Activated effector memory CD4-positive, alpha-beta T cell treated with Interleukin-2 at 50 U/mL for 16 hours (primary cell): ENCODE measurements at regions not wholly inside any gene's neighbourhood (a gene's known extent, or its start where the extent isn't known, plus 50 kb on each side); places are given as distances from the start of the nearest gene placed in this dataset.
A peak's percentile ranks its signal among the peaks of the same experiment; 100 is the strongest.
"Not testable (repeated sequence)": the region's sequence is repeated elsewhere in the genome, so short reads cannot be mapped to it uniquely, and the experiment has no call there.

Experiments used
- DNase-seq: peaks from one replicate; pipeline ENCODE4 v3.0.0-alpha.2; 2020

DNA sequence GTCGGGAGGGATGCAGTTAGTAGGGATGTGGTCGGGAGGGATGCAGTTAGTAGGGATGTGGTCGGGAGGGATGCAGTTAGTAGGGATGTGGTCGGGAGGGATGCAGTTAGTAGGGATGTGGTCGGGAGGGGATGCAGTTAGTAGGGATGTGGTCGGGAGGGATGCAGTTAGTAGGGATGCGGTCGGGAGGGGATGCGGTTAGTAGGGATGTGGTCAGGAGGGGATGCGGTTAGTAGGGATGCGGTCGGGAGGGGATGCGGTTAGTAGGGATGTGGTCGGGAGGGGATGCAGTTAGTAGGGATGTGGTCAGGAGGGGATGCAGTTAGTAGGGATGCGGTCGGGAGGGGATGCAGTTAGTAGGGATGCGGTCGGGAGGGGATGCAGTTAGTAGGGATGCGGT lies 96.2 kb downstream of the BDH1 start:
- peak; percentile 16 for DNase-seq

DNA sequence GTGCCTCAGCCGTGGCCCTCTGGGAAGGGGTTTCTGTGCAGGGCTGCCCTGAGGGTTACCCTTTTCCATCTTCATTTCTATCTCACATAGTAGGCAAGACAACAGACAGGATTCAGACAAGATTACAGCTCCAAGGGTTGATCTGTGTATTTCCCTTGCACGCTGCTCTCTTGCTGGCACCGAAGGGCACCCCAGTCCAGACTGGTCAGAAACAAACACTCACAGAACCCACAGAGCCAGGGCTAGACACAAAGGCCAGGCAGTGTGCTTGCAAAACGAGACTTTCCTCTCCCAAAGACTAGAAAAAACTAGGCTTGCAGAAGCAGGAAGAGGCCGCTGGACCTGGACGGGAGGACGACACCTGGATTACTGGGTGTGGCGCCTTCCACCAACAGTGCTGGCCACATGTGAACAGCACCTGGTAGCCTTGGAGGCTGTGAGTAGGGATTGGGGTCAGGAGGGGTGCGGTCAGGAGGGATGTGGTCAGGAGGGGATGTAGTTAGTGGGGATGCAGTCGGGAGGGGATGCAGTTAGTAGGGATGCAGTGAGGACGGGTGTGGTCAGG lies 96.8 kb downstream of the BDH1 start:
- DNase-seq: no peak

DNA sequence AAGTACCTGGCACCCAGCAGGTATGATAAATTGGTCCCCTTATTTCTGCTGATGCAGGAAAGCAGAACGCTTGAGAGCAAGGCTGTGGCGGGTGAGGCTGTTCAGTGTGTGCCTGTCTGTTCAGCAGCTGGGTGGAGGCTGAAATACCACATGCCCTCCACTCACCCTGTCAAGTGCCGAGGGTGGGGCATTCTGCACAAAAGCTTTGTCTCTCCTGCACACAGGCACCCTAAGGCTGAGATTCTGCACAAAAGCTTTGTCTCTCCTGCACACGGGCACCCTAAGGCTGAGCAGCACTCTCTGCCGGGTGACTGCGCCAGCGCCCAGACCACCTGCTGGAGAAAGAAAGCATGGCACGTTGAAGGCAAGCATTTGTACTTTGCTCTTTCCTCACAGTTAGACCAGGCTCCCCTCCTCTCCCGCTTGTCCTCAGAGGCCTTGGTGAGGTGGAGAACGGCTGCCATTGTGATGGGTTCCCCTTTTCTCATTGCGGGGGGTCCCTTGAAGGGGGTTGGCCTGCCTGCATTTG lies 97.5 kb downstream of the BDH1 start:
- peak; percentile 14 for DNase-seq

DNA sequence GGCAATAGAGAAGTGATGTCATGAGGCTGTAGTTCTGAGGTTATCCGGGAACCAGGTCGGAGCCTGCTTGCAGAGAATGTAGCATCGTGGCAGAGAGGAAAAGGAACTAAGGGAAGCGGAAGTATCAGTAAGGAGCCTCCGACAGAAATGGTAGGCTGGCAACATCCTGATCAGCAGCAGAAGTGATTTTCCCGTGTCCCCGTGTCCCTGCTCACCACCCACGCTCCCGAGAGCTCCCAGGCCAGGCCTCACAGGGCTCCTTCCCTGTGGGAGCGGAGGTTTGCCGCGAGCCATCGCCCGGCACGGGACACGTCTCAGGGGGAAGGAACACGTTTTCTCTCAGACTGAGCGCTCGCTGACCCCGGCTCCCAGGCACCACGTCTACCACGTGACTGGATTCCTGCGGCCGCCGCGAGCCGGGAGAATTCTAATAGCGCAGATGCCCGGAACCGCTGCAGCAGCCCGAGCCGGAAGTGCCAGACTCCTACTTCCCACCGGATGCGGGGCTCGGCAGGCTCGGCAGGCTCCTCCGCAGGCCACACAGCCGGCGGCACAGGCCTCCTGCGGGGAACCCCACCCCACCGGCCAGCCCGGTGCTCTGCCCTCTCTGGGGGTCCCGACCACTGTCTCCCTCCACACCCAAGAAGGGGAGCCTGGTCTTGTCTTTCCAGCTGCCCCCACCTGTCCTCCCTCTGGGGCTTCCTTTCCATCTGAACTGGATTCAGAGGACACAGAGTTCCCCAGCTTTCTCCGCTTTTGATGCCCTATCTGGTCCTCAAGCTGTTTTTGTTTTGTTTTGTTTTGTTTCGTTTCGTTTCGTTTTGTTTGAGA lies 99.3 kb downstream of the BDH1 start:
- peak; percentile 24 for DNase-seq

DNA sequence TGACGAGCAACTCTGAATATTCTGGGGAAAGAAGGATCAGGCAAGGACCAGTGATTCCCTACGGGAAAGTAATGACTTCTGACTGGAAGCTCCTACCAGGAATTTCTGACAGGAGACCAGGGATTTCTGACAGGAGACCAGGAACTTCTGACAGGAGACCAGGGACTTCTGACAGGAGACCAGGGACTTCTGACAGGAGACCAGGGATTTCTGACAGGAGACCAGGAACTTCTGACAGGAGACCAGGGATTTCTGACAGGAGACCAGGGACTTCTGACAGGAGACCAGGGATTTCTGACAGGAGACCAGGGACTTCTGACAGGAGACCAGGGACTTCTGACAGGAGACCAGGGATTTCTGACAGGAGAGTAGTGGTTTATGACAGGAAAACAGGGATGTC lies 100.9 kb downstream of the BDH1 start:
- not testable (repeated sequence) for DNase-seq

DNA sequence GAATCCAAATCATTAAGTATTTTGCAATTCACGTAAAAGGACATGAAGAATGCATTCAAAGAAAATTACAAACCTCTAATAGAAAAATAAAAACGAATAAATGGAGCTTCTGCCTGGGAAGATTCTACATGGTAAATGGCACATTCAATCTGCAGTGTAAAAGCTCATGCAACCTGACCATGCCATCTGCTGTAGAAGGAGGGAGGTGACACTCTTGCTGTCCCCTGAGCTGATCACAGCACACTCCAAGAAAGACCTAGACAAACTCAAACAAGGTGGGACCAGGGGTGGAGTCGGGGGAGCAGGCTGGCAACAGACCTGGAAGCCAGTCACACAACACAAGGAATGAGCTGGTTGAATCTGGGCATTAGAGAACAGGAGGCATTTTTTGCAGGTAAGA lies 101.8 kb downstream of the BDH1 start:
- DNase-seq: no peak

DNA sequence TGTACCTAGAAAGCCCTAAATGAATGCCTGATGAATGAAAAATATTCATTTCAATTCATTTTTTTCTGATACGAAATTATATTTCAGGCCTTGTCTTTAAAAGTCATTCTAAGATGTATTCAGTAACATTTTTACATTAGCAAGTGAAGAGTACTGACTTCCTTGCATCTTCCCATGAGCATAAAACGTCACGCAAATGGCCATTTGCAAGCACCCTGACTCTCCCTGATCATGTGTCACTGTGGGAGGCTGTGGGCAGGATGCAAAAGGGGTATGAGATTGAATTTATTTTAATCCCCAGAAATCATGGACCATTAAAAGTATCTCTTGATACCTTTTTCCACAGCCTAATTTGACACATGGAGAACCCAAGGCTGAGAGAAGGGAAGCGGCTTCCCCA lies 105.0 kb downstream of the BDH1 start:
- no peak for DNase-seq

DNA sequence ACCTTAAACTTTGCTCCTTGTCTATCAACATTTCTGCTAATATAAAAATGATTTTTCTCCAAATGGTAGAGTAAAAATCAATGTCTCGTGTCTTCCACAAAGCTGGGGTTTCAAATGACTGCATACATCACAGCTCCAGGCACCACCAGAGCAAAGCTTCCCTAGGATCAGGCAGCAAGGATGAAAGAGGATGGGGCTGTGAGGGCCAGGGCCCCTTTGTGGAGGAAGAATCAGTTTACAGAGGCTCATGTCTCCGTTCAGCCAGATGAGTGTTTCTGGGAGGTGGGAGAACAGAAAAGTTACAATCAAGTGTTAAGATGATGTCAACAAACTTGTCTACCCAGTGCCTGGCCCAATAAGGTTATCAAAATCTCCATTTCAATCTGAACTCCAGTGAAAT lies 105.5 kb downstream of the BDH1 start:
- no peak for DNase-seq

DNA sequence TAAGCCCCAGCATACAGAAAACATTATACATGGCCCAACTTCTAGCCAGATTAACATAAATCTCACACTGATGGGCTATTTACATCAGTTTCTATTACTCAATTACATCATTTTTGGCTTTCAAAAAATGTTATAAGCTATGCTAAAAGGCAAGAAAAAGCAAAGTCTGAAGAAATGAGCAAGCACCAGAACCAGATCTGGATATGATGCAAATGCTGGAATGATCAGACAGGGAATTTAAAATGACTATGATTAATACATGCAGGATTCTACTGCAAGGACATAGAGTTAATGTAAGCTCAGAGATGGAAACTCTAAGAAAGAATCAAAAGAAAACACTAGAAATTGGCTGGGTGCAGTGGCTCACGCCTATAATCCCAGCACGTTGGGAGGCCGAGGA lies 106.6 kb downstream of the BDH1 start:
- not testable (repeated sequence) for DNase-seq

DNA sequence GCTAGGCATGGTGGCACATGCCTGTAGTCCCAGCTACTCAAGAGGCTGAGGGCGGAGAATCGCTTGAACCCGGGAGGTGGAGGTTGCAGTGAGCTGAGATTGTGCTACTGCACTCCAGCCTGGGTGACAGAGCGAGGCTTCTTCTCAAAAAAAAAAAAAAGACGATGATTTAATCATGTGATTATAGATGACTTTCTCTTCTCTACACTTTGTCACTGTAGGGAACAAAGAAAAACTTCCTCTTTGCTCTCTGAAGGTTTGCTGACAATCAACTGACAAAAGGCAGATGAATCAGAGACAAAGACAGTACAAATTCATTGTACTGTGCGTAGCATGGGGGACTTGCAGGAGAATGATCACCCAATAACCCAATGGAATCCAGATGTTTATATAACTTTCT lies 108.0 kb downstream of the BDH1 start:
- not testable (repeated sequence) for DNase-seq

DNA sequence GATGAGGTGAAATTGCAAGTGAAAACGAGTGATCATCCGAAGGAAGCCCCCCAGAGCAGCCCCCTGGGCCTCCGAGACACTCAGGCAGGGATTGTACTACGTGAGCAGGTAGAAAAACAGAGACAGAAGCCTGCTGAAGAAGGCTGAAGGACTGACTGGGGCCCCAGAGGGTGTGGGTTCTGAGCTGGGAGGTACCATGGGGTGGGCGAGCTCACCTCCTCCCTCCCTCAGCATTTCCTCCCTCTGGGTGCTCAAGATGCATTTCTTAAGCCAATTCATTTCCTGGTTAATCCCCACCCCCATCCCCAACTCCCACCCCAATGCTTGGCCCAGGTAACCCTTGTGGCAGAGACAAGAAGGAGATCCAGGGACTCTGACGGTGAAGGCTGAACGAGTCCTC lies 108.7 kb downstream of the BDH1 start:
- DNase-seq: no peak

DNA sequence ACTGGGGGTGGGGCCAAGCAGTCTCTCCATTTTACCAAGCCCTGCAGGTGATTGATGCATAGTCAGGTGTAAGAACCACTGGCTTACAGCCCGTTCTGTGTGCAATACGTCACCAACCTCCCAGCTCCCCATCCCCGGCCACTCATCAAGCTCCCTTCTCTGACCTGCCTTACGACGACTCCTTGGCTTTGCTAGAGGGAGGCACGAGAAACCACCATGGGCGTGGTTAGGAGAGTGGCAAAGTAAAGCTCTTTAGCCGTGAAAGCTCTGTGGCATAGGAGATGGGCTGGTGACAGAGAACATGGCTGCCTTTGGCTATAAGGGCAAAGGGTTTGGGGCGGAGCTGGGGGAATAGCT lies 109.1 kb downstream of the BDH1 start:
- no peak for DNase-seq

DNA sequence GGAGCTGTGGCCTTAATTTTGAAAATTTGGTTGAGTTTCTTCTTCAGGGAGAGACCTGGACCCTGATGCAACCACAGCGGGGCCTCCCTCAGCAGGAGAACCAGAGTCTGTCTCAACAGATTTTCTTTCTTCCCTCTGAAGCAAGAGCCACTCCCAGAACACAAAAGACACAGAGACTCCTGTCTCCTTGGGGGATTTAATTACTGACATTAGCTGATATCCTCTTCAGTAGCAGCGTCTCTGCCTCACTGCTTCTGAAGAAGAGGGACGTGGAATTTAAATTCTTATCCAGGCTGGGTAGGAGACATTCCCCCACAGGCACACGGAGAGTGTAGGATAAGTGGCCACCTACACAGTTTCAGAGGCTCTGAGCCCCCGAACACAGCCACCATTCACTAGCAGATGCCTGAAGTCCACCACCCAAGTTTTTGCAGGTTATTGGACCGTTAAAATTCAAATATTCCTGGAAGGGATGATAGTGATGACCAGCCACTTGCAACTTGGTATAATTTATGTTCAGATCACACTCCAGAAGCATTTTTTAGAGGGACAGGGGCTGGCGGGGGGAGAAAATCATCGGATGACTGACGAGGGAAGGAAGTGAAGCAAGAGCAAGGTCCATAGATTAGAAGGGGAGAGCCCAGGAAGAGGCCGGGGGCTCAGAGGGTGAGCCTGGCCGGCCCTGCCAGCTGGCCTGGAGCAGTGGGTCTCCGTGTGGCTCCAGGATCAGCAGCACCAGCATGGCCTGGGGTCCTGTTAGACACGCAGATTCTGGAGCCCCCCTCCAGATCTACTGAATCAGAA lies 109.7 kb downstream of the BDH1 start:
- DNase-seq: no peak

DNA sequence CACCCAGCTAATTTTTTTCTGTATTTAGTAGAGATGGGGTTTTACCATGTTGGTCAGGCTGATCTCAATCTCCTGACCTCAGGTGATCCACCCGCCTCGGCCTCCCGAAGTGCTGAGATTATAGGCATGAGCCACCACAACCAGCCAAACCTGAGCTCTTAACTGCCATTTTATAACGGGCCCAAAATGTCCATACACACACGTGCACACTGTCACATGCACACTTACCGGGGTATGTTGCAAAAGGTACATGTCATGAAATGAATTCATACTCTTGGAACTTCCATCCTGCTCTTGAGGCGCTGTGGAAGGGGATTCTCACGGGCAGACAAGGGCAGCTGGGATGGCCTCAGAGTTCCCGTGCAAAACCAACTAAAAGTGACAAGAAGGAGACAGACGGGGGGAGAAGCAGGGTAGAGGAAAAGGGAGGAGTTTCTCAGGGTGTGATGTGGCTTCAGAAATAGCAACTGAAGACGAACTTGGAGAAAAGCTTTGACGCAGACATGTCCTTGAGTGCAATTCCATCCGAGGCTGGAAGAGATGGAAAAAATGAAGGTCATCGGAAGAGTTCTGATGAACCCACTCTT lies 110.9 kb downstream of the BDH1 start:
- DNase-seq: no peak

DNA sequence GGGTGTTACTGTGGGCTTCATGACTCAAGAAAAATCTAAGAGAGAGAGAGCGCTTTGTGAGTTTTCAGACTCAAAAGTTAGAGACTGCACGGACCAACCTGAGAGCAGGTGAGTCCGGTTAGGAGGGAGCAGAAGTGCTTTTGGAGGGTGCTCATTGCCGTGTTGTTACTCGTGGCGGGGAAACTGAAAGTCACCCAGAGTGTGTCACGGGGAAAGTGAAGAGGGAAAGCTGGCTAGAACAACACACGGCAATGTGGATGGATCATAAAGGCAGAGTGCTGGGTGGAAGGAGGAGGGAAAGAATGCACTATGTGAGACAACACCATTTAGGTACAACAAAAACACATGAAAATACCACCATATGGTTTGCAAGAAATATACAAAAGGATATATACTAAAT lies 112.3 kb downstream of the BDH1 start:
- no peak for DNase-seq

DNA sequence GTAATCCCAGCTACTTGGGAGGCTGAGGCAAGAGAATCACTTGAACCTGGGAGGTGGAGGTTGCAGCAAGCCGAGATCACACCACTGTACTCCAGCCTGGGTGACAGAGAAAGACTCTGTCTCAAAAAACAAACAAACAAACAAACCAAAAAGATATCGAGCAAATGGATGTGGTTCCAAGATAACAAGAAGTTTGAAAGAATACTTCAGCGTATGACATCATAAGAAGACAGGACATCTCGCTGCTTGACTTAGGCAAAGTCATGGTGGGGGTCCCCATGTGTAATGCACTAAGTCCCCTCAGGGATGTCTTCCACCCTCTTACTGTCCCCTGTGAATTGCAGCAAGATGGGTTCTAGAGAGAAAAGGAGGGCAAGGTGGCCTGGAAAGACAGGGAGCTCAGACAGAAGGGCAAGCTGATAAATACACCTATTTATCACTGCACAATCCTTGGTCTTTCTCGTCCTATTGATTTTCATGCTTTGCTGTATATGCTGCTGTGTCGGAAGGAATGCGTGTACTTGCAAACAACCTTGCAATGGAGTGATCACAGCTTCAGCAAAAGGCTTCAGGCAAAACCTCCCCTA lies 115.0 kb downstream of the BDH1 start:
- DNase-seq: no peak

DNA sequence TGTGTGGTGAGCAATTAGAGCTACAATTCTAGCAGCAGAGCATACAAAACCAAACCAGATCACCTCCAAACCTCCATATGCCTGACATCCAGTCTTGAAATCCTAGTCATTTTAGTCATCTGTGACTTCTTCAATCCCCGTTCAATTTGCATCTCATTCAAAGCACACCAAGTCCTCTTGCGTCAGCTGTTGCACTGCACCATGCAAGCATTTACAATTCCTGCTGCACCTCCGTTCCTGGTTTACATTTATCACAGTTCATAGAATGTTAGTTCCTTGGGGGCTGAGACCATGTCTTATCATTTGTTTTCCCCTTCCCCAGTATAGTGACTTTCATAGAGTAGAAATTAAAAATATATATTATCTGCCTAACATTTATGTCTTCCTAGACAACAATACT lies 116.9 kb downstream of the BDH1 start:
- DNase-seq: no peak

DNA sequence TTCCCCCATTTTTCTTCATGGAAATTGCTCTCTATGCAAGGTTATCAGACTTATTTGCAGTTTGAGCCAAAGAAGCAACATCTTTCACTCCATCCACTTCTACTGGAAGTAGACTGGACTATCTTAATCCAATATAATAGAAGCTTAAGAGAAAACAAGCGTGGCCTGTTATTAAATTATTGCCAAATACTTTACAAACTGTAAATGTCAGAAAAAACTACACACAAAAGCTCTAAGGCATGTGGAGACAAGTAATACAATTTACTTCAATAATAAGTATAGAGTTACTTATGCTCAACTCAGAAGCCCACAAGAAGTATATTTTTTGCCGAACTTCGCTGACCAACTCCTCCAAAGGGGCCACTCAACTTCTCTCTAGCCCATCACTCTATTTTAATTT lies 120.3 kb downstream of the BDH1 start:
- no peak for DNase-seq

DNA sequence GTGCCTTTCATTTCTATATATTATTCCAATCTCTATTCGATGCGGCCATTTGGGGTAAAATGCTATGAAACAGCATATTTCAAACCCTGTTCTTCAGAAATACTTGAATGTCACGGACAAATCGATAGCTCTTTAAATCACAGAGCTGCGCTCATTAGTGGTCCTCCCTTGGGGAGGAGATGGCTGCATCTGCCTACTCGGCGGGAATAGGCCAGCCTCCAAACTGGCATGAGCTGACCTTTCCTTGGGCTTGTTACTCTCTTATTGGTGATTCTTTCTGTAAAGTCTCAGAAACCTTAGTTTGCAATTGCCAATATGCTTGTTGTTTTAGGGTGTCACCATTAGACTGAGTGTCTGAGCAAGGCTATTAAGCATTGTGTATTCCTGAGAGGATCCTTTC lies 120.9 kb downstream of the BDH1 start:
- DNase-seq: no peak

DNA sequence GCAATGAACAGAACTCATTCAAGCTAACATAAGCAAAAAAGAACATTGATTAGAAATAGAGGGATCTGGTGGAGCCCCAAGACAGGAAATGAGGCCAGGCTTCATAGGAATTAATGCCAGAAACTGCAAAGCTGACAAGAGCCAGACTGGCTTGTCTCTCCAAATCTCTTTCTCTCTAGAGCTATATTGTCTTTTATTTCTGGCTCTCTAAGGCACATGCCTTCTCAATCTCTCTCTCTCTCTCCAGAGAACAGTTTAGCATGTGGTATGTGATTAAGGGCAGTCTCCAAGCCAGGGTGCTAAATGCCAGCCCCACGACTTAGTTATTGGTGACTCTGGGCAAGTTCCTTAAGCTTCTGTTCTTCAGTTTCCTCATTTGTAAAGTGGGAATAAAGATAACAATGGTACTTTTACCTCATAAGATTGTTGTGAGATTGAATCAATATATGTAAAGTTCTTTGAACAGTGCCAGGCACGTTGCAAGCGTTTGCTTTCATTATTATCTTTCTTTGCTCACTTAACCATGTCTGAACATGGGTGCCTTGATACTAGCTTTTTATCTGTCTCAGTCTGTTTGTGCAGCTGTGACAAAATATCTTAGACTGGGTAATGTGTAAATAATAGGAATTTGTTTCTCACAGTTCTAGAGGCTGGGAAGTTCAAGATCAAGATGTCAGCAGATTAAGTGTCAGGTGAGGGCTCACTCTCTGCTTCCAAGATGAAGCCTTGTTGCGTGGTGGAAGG lies 123.2 kb downstream of the BDH1 start:
- no peak for DNase-seq

DNA sequence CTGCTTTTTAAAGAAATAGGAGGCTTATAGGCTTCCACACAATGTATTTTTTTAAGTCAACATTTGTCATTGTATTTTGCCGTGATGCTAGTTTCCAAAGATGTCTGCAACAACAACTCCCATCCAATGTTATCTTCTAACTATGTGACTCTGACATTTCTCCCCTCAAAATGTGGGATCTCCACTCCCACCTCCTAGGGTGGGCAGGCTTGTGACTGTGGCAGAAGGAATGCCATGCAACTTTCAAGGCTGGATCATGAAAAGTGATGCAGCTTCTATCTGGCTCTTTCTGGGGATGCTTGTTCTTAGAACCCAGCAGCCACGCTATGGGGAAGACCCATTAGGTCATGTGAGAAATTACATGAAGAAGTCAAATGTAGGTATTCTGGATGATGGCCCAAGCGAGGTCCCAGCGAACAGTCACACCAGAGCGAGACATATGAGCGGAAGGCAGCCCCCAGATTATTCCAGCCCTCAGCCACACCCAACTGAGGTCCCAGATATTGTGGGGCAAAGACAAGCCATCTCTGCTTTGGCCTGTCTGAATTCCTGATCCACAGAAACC lies 124.3 kb downstream of the BDH1 start:
- DNase-seq: no peak

DNA sequence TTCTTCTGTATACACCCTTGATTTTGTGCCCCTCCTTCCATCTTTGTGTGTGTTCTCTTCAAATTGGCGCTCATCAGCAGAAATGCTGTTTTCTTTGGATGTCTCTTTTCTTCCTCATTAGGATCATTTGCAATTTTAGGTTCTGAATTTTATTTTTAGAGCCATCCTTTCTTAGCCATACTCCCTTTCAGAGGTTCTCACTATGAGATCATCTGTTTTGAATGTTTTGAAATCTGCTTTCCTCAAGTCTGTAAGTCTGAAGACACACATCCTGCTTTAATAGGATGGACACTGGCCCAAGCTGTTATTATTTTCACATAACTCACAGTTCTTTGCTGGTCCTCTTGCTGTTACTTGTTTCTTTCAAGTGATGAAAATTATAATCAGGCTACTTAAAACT lies 124.8 kb downstream of the BDH1 start:
- no peak for DNase-seq
